ENCODE measurements at regions not wholly inside any gene's neighbourhood (a gene's known extent, or its start where the extent isn't known, plus 50 kb on each side); places are given as distances from the start of the nearest gene placed in this dataset.
A peak's percentile ranks its signal among the peaks of the same experiment; 100 is the strongest.

- ChIA-PET CTCF (no interaction called here), POLR2A (no interaction called here)
- Mint-ChIP-seq H3K27ac (no peak overlapping the region), H3K27me3 (peaks cover 8% of the 10 kb centered on the region), H3K36me3 (no peaks in the 10 kb centered on the region), H3K9me3 (no peaks in the 10 kb centered on the region), H3K4me1 (ENCODE audit: low read depth) (no peaks in the 10 kb centered on the region), H3K4me3 (no peak overlapping the region)
- no peak for DNase-seq
- intact Hi-C loops (cut with micrococcal nuclease), result no loop called here
These were observed 160.2 kb downstream of the CYYR1 start for GRCh38 chr21:26412885-26413284.

GRCh38 chr21:26409735-26410134 lies 163.4 kb downstream of the CYYR1 start:
- intact Hi-C loops (cut with micrococcal nuclease), result no loop called here
- H3K36me3 Mint-ChIP-seq, result no peaks in the 10 kb centered on the region
- no peak overlapping the region for H3K4me3 Mint-ChIP-seq
- H3K27ac Mint-ChIP-seq, result no peak overlapping the region
- no peaks in the 10 kb centered on the region for H3K9me3 Mint-ChIP-seq
- peaks cover 6% of the 10 kb centered on the region for H3K27me3 Mint-ChIP-seq
- ChIA-PET POLR2A (no interaction called here), CTCF (no interaction called here)
- no peak for DNase-seq
- H3K4me1 Mint-ChIP-seq (ENCODE audit: low read depth), result peaks cover 5% of the 10 kb centered on the region

- Mint-ChIP-seq H3K27ac (no peak overlapping the region), H3K9me3 (no peaks in the 10 kb centered on the region), H3K4me3 (no peak overlapping the region), H3K4me1 (ENCODE audit: low read depth) (peaks cover 5% of the 10 kb centered on the region), H3K27me3 (peaks cover 6% of the 10 kb centered on the region), H3K36me3 (no peaks in the 10 kb centered on the region)
- no peak for DNase-seq
- intact Hi-C loops (cut with micrococcal nuclease), result no loop called here
- POLR2A ChIA-PET, result no interaction called here
- CTCF ChIA-PET, result no interaction called here
These were observed 164.6 kb downstream of the CYYR1 start for GRCh38 chr21:26408511-26408910.

- CTCF ChIA-PET, result no interaction called here
- H3K9me3 Mint-ChIP-seq, result no peaks in the 10 kb centered on the region
- intact Hi-C loops (cut with micrococcal nuclease), result no loop called here
- H3K27ac Mint-ChIP-seq, result no peak overlapping the region
- H3K36me3 Mint-ChIP-seq, result no peaks in the 10 kb centered on the region
- peaks cover 6% of the 10 kb centered on the region for H3K27me3 Mint-ChIP-seq
- peaks cover 5% of the 10 kb centered on the region for H3K4me1 Mint-ChIP-seq (ENCODE audit: low read depth)
- H3K4me3 Mint-ChIP-seq, result no peak overlapping the region
- POLR2A ChIA-PET, result no interaction called here
- no peak for DNase-seq
These were observed 166.6 kb downstream of the CYYR1 start for GRCh38 chr21:26406526-26406925.

GRCh38 chr21:26405735-26406361 lies 167.2 kb downstream of the CYYR1 start:
- no peaks in the 10 kb centered on the region for H3K36me3 Mint-ChIP-seq
- intact Hi-C loops (cut with micrococcal nuclease), result no loop called here
- peaks cover 1% of the 10 kb centered on the region for H3K27me3 Mint-ChIP-seq
- POLR2A ChIA-PET, result no interaction called here
- H3K9me3 Mint-ChIP-seq, result no peaks in the 10 kb centered on the region
- CTCF ChIA-PET, result no interaction called here
- H3K4me1 Mint-ChIP-seq (ENCODE audit: low read depth), result peaks cover 5% of the 10 kb centered on the region
- no peak overlapping the region for H3K4me3 Mint-ChIP-seq
- DNase-seq, result peak; percentile 17
- no peak overlapping the region for H3K27ac Mint-ChIP-seq

- intact Hi-C loops (cut with micrococcal nuclease), result no loop called here
- DNase-seq, result no peak
- POLR2A ChIA-PET, result no interaction called here
- H3K36me3 Mint-ChIP-seq, result no peaks in the 10 kb centered on the region
- H3K27ac Mint-ChIP-seq, result no peak overlapping the region
- H3K9me3 Mint-ChIP-seq, result no peaks in the 10 kb centered on the region
- no peaks in the 10 kb centered on the region for H3K27me3 Mint-ChIP-seq
- no peak overlapping the region for H3K4me3 Mint-ChIP-seq
- peaks cover 5% of the 10 kb centered on the region for H3K4me1 Mint-ChIP-seq (ENCODE audit: low read depth)
- CTCF ChIA-PET, result no interaction called here
These were observed 168.0 kb downstream of the CYYR1 start for GRCh38 chr21:26405071-26405470.

- CTCF ChIA-PET, result no interaction called here
- Mint-ChIP-seq H3K36me3 (no peaks in the 10 kb centered on the region), H3K9me3 (no peaks in the 10 kb centered on the region), H3K4me1 (ENCODE audit: low read depth) (peaks cover 5% of the 10 kb centered on the region), H3K4me3 (no peak overlapping the region), H3K27ac (no peak overlapping the region), H3K27me3 (no peaks in the 10 kb centered on the region)
- intact Hi-C loops (cut with micrococcal nuclease), result no loop called here
- POLR2A ChIA-PET, result no interaction called here
- no peak for DNase-seq
These were observed 168.8 kb downstream of the CYYR1 start for GRCh38 chr21:26404288-26404687.

- H3K27ac Mint-ChIP-seq, result no peak overlapping the region
- POLR2A ChIA-PET, result no interaction called here
- no peaks in the 10 kb centered on the region for H3K9me3 Mint-ChIP-seq
- H3K4me3 Mint-ChIP-seq, result no peak overlapping the region
- peaks cover 5% of the 10 kb centered on the region for H3K4me1 Mint-ChIP-seq (ENCODE audit: low read depth)
- no peaks in the 10 kb centered on the region for H3K36me3 Mint-ChIP-seq
- no peaks in the 10 kb centered on the region for H3K27me3 Mint-ChIP-seq
- DNase-seq, result no peak
- intact Hi-C loops (cut with micrococcal nuclease), result no loop called here
- CTCF ChIA-PET, result no interaction called here
These were observed 169.8 kb downstream of the CYYR1 start for GRCh38 chr21:26403321-26403720.

GRCh38 chr21:26397545-26397944 lies 175.5 kb downstream of the CYYR1 start:
- ChIA-PET CTCF (no interaction called here), POLR2A (no interaction called here)
- H3K36me3 Mint-ChIP-seq, result no peaks in the 10 kb centered on the region
- no peaks in the 10 kb centered on the region for H3K4me1 Mint-ChIP-seq (ENCODE audit: low read depth)
- H3K4me3 Mint-ChIP-seq, result no peak overlapping the region
- intact Hi-C loops (cut with micrococcal nuclease), result no loop called here
- H3K27me3 Mint-ChIP-seq, result no peaks in the 10 kb centered on the region
- H3K9me3 Mint-ChIP-seq, result no peaks in the 10 kb centered on the region
- no peak overlapping the region for H3K27ac Mint-ChIP-seq
- DNase-seq, result no peak

GRCh38 chr21:26394341-26394740 lies 178.7 kb downstream of the CYYR1 start:
- H3K36me3 Mint-ChIP-seq, result no peaks in the 10 kb centered on the region
- ChIA-PET CTCF (no interaction called here), POLR2A (no interaction called here)
- no peak for DNase-seq
- intact Hi-C loops (cut with micrococcal nuclease), result no loop called here
- H3K4me1 Mint-ChIP-seq (ENCODE audit: low read depth), result no peaks in the 10 kb centered on the region
- no peaks in the 10 kb centered on the region for H3K9me3 Mint-ChIP-seq
- no peak overlapping the region for H3K27ac Mint-ChIP-seq
- H3K4me3 Mint-ChIP-seq, result no peak overlapping the region
- no peaks in the 10 kb centered on the region for H3K27me3 Mint-ChIP-seq

GRCh38 chr21:26391166-26391565 lies 181.9 kb downstream of the CYYR1 start:
- Mint-ChIP-seq H3K27me3 (no peaks in the 10 kb centered on the region), H3K9me3 (no peaks in the 10 kb centered on the region), H3K36me3 (no peaks in the 10 kb centered on the region), H3K4me3 (no peak overlapping the region), H3K4me1 (ENCODE audit: low read depth) (no peaks in the 10 kb centered on the region), H3K27ac (no peak overlapping the region)
- CTCF ChIA-PET, result no interaction called here
- no peak for DNase-seq
- intact Hi-C loops (cut with micrococcal nuclease), result no loop called here
- POLR2A ChIA-PET, result no interaction called here

- intact Hi-C loops (cut with micrococcal nuclease), result no loop called here
- H3K36me3 Mint-ChIP-seq, result no peaks in the 10 kb centered on the region
- ChIA-PET CTCF (no interaction called here), POLR2A (no interaction called here)
- DNase-seq, result no peak
- H3K4me1 Mint-ChIP-seq (ENCODE audit: low read depth), result no peaks in the 10 kb centered on the region
- no peaks in the 10 kb centered on the region for H3K27me3 Mint-ChIP-seq
- H3K9me3 Mint-ChIP-seq, result no peaks in the 10 kb centered on the region
- no peak overlapping the region for H3K27ac Mint-ChIP-seq
- H3K4me3 Mint-ChIP-seq, result no peak overlapping the region
These were observed 183.0 kb downstream of the CYYR1 start for GRCh38 chr21:26389971-26390641.

GRCh38 chr21:26388731-26389231 lies 184.3 kb downstream of the CYYR1 start:
- Mint-ChIP-seq H3K27me3 (peaks cover 2% of the 10 kb centered on the region), H3K9me3 (no peaks in the 10 kb centered on the region), H3K4me3 (no peak overlapping the region), H3K36me3 (no peaks in the 10 kb centered on the region), H3K27ac (no peak overlapping the region), H3K4me1 (ENCODE audit: low read depth) (no peaks in the 10 kb centered on the region)
- intact Hi-C loops (cut with micrococcal nuclease), result no loop called here
- ChIA-PET POLR2A (no interaction called here), CTCF (no interaction called here)
- DNase-seq, result no peak

All from activated CD4-positive, alpha-beta memory T cell treated with anti-CD3 and anti-CD28 coated beads for 36 hours (primary cell).